ENCODE measurements at regions not wholly inside any gene's neighbourhood (a gene's known extent, or its start where the extent isn't known, plus 50 kb on each side); places are given as distances from the start of the nearest gene placed in this dataset.

GRCh38 chr4:104930298-104930697 lies 216.4 kb upstream of the TET2 start:
- TF ChIP-seq ZNF560 (tag by site-specific recombination; IDR thresholded peaks at IDR 0.05; ENCODE audit: borderline replicate concordance), result no peak
- TF ChIP-seq ZBTB8A (tag by site-specific recombination; IDR thresholded peaks at IDR 0.05), result no peak
- no peak for TF ChIP-seq ZNF280D (tag by site-specific recombination; IDR thresholded peaks at IDR 0.05)
- TF ChIP-seq CTCF (tag by site-specific recombination; IDR thresholded peaks at IDR 0.05), result no peak
- TF ChIP-seq ZNF639 (tag by site-specific recombination; IDR thresholded peaks at IDR 0.05), result no peak
- TF ChIP-seq MYNN (tag by site-specific recombination; IDR thresholded peaks at IDR 0.05; ENCODE audit: borderline replicate concordance), result no peak
- TF ChIP-seq ZFP3 (tag by site-specific recombination; IDR thresholded peaks at IDR 0.05; ENCODE audit: low read depth), result no peak
- TF ChIP-seq YY1 (tag by site-specific recombination; IDR thresholded peaks at IDR 0.05), result no peak
- TF ChIP-seq ZNF148 (tag by site-specific recombination; IDR thresholded peaks at IDR 0.05; ENCODE audit: borderline replicate concordance), result no peak
- TF ChIP-seq ZNF843 (tag by site-specific recombination; IDR thresholded peaks at IDR 0.05), result no peak
- no peak for TF ChIP-seq KLF1 (tag by site-specific recombination; IDR thresholded peaks at IDR 0.05)

All from HEK293 (cell line).